SJSA1 (cell line): ENCODE measurements at regions not wholly inside any gene's neighbourhood (a gene's known extent, or its start where the extent isn't known, plus 50 kb on each side); places are given as distances from the start of the nearest gene placed in this dataset.
A peak's percentile ranks its signal among the peaks of the same experiment; 100 is the strongest.

Experiments used
- DNase-seq, 2 experiments: peaks; one replicate each; pipeline ENCODE4 v3.0.0-alpha.2; 2015 to 2020; ENCODE audit warnings: low spot score in 2 of 2, low read depth in 1 of 2
- H3K27ac ChIP-seq: fragments of 250-450 bp; sonication (Bioruptor Pico); 2 replicates; pipeline ENCODE4 v1.5.1; 2020; ENCODE audit warnings: mild to moderate bottlenecking, moderate library complexity
- H3K27me3 ChIP-seq: fragments of 250-450 bp; sonication (Bioruptor Pico); replicated peaks from 2 replicates; pipeline ENCODE4 v1.5.1; 2020; ENCODE audit warnings: mild to moderate bottlenecking, moderate library complexity
- H3K36me3 ChIP-seq: fragments of 250-450 bp; sonication (Bioruptor Pico); 2 replicates; pipeline ENCODE4 v1.5.1; 2020; ENCODE audit warnings: mild to moderate bottlenecking
- H3K4me1 ChIP-seq: fragments of 250-450 bp; sonication (Bioruptor Pico); replicated peaks from 2 replicates; pipeline ENCODE4 v1.6.1; 2021; ENCODE audit warnings: mild to moderate bottlenecking
- H3K4me3 ChIP-seq: fragments of 250-450 bp; sonication (Bioruptor Pico); 2 replicates; pipeline ENCODE4 v1.5.1; 2020; ENCODE audit warnings: mild to moderate bottlenecking
- H3K9me3 ChIP-seq: fragments of 250-450 bp; sonication (Bioruptor Pico); replicated peaks from 2 replicates; pipeline ENCODE4 v1.5.1; 2020; ENCODE audit warnings: mild to moderate bottlenecking

- Histone ChIP-seq H3K4me3 (no peak overlapping the region), H3K36me3 (no peaks in the 10 kb centered on the region), H3K27me3 (no peaks in the 10 kb centered on the region), H3K4me1 (no peaks in the 10 kb centered on the region), H3K9me3 (no peaks in the 10 kb centered on the region), H3K27ac (no peak overlapping the region)
- DNase-seq, result no peak
These were observed 79.0 kb downstream of the LBH start for GRCh38 chr2:30310371-30310770.

GRCh38 chr2:30310955-30311354 lies 79.6 kb downstream of the LBH start:
- no peaks in the 10 kb centered on the region for H3K27me3 ChIP-seq
- no peak overlapping the region for H3K4me3 ChIP-seq
- no peak for DNase-seq
- no peaks in the 10 kb centered on the region for H3K9me3 ChIP-seq
- no peaks in the 10 kb centered on the region for H3K4me1 ChIP-seq
- H3K36me3 ChIP-seq, result no peaks in the 10 kb centered on the region
- no peak overlapping the region for H3K27ac ChIP-seq

GRCh38 chr2:30311711-30312110 lies 80.4 kb downstream of the LBH start:
- no peak for DNase-seq
- Histone ChIP-seq H3K27ac (no peak overlapping the region), H3K4me1 (no peaks in the 10 kb centered on the region), H3K27me3 (no peaks in the 10 kb centered on the region), H3K4me3 (no peak overlapping the region), H3K36me3 (no peaks in the 10 kb centered on the region), H3K9me3 (no peaks in the 10 kb centered on the region)

- no peaks in the 10 kb centered on the region for H3K36me3 ChIP-seq
- no peaks in the 10 kb centered on the region for H3K27me3 ChIP-seq
- H3K27ac ChIP-seq, result no peak overlapping the region
- H3K4me3 ChIP-seq, result no peak overlapping the region
- no peaks in the 10 kb centered on the region for H3K4me1 ChIP-seq
- H3K9me3 ChIP-seq, result no peaks in the 10 kb centered on the region
- DNase-seq, result no peak
These were observed 81.6 kb downstream of the LBH start for GRCh38 chr2:30312916-30313315.

- Histone ChIP-seq H3K9me3 (no peaks in the 10 kb centered on the region), H3K27me3 (no peaks in the 10 kb centered on the region), H3K4me1 (no peaks in the 10 kb centered on the region), H3K27ac (no peak overlapping the region), H3K36me3 (no peaks in the 10 kb centered on the region), H3K4me3 (no peak overlapping the region)
- DNase-seq, result no peak
These were observed 83.6 kb downstream of the LBH start for GRCh38 chr2:30314981-30315380.

- no peak overlapping the region for H3K27ac ChIP-seq
- no peaks in the 10 kb centered on the region for H3K9me3 ChIP-seq
- H3K4me3 ChIP-seq, result no peak overlapping the region
- no peaks in the 10 kb centered on the region for H3K4me1 ChIP-seq
- no peaks in the 10 kb centered on the region for H3K27me3 ChIP-seq
- DNase-seq, result no peak
- no peaks in the 10 kb centered on the region for H3K36me3 ChIP-seq
These were observed 84.2 kb downstream of the LBH start for GRCh38 chr2:30315391-30316063.

GRCh38 chr2:30316408-30316807 lies 85.1 kb downstream of the LBH start:
- Histone ChIP-seq H3K36me3 (no peaks in the 10 kb centered on the region), H3K4me3 (no peak overlapping the region)
- no peak for DNase-seq

GRCh38 chr2:30318987-30319782 lies 87.9 kb downstream of the LBH start:
- H3K9me3 ChIP-seq, result no peaks in the 10 kb centered on the region
- no peaks in the 10 kb centered on the region for H3K36me3 ChIP-seq
- peaks cover 9% of the 10 kb centered on the region for H3K4me1 ChIP-seq
- no peak for DNase-seq
- no peak overlapping the region for H3K27ac ChIP-seq
- H3K27me3 ChIP-seq, result no peaks in the 10 kb centered on the region
- no peak overlapping the region for H3K4me3 ChIP-seq

More at GRCh38 chr2:30316408-30316807, 85.1 kb downstream of the LBH start:
- Histone ChIP-seq H3K27me3 (no peaks in the 10 kb centered on the region), H3K27ac (no peak overlapping the region), H3K4me1 (peaks cover 6% of the 10 kb centered on the region), H3K9me3 (no peaks in the 10 kb centered on the region)

- DNase-seq, result peak in 1 of 2 experiments; percentile 34
These were observed 90.1 kb downstream of the LBH start for GRCh38 chr2:30321466-30321865.

GRCh38 chr2:30323499-30323898 lies 92.2 kb downstream of the LBH start:
- no peaks in the 10 kb centered on the region for H3K27me3 ChIP-seq
- peaks cover 9% of the 10 kb centered on the region for H3K4me1 ChIP-seq
- H3K36me3 ChIP-seq, result no peaks in the 10 kb centered on the region
- no peak overlapping the region for H3K27ac ChIP-seq
- H3K9me3 ChIP-seq, result no peaks in the 10 kb centered on the region
- H3K4me3 ChIP-seq, result no peak overlapping the region
- DNase-seq, result no peak

More at GRCh38 chr2:30321466-30321865, 90.1 kb downstream of the LBH start:
- Histone ChIP-seq H3K36me3 (no peaks in the 10 kb centered on the region), H3K4me3 (no peak overlapping the region), H3K27me3 (no peaks in the 10 kb centered on the region), H3K4me1 (peaks cover 9% of the 10 kb centered on the region), H3K27ac (no peak overlapping the region), H3K9me3 (no peaks in the 10 kb centered on the region)

GRCh38 chr2:30324245-30324908 lies 93.0 kb downstream of the LBH start:
- Histone ChIP-seq H3K27ac (no peak overlapping the region), H3K36me3 (no peaks in the 10 kb centered on the region), H3K27me3 (no peaks in the 10 kb centered on the region), H3K4me3 (no peak overlapping the region), H3K9me3 (no peaks in the 10 kb centered on the region), H3K4me1 (peaks cover 9% of the 10 kb centered on the region)
- no peak for DNase-seq

GRCh38 chr2:30325600-30326328 lies 94.4 kb downstream of the LBH start:
- no peak for DNase-seq
- H3K4me1 ChIP-seq, result peaks cover 9% of the 10 kb centered on the region
- no peak overlapping the region for H3K4me3 ChIP-seq
- no peaks in the 10 kb centered on the region for H3K36me3 ChIP-seq
- no peaks in the 10 kb centered on the region for H3K9me3 ChIP-seq
- H3K27me3 ChIP-seq, result no peaks in the 10 kb centered on the region
- no peak overlapping the region for H3K27ac ChIP-seq

GRCh38 chr2:30326497-30326896 lies 95.2 kb downstream of the LBH start:
- Histone ChIP-seq H3K9me3 (no peaks in the 10 kb centered on the region), H3K4me3 (no peak overlapping the region), H3K4me1 (peaks cover 2% of the 10 kb centered on the region), H3K27me3 (no peaks in the 10 kb centered on the region), H3K36me3 (no peaks in the 10 kb centered on the region), H3K27ac (no peak overlapping the region)
- DNase-seq, result no peak
